GM21825 (cell line): ENCODE measurements at regions not wholly inside any gene's neighbourhood (a gene's known extent, or its start where the extent isn't known, plus 50 kb on each side); places are given as distances from the start of the nearest gene placed in this dataset.
"Not testable (repeated sequence)": the region's sequence is repeated elsewhere in the genome, so short reads cannot be mapped to it uniquely, and the experiment has no call there.

Experiments used
- ATAC-seq: cut with Tn5 transposase; IDR thresholded peaks from one replicate; pipeline ENCODE4 v1.9.1; 2021; ENCODE audit warnings: mild to moderate bottlenecking, moderate library complexity; ENCODE audit not compliant: unreplicated experiment

DNA sequence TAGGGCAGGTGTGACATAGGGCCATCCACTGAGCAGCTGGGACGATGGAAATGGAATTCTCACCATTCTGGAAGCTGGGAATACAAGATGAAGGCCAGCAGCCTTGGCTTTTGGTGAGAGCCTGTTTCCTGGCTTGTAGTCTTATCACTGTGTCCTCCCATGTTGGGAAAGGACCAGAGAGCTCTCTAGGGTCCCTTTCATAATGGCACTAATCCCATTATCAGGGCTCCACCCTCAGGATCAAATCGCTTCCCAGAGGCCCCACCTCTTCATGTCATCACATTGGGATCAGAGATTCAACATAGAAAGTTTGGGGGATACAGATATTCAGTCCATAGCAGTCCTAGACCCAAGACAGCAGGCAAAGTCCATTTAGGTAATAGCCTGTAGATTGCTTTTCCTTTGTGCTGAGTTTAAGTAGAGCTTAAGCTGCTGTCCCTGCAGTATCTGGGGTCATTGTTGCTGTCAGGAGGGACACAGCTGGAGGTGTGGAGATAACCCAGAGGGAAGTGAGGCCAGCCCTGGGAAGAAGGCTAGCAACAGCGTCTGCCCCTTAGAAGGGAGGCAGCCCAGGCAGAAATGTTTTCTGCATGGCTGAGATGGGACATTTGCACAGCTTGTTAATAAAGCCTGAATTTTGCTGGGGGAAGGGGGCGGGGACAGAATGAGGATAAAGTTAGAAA, 136.5 kb upstream of the GPR12 start:
- no peak for ATAC-seq

DNA sequence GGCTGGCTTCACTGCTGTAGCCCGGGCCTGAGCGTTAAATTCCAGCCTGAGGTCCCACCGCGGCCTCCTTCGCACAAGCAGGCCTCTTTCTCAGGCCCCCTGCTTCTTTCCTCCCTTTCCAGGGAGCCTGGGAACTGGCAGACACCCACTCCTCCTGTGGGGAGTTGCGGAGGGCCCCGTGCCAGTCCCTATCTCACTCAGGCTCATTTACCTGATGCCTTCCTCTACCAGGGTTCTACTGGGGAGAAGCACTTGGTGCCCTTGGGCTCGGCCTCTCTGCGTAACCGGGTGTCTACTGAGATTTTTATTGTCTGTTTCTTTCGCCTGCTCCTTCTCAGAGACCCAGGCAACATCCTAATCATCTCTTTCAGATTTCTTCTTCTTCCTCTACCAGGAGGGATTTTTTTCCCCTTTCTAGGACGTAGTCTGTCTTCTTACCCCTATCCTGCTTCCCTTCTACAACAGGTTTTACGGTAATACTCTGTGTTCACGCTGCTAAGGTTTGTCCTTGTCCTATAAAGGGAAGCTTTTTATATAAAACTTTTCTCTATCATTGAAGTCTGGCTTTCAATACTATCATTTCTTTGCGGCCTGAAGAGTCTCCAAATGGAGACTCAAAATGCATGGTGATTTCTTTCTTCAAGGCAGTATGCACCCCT, 135.4 kb upstream of the GPR12 start:
- ATAC-seq, result no peak

DNA sequence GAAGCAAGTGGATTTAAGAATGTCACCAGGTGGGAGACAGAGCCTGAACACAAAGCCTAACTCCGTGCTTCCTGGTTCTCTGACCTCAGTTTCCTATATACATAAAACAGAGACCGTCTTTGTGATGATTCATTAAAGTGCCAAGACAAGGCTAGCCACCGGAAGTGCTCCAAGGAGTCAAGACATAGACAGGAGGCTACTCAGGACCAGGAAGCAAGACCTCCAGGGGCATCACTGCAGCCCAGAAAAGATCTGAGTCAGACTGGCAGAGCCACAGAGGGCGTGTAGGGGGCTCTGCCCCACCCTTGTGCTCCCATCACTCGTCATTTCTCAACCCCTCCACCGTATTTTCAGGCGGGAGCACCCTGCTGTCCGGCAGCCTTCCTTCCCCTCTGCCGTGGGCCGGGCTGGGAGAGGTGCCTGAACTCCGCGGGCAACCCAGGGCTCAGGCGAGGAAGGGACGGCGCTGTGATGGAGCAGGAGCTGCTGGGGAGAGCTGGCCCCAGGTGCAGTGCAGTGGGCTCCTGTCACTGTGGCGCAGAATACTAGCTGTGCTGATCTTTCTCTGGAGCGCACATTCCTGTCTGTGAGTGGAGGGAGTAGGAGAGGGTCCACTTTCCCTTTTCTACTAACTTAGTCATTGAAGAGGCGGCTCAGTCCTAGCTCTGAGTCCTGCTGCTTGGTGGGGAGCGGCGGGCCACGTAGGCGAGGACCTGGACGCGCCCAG, 134.7 kb upstream of the GPR12 start:
- ATAC-seq, result no peak

DNA sequence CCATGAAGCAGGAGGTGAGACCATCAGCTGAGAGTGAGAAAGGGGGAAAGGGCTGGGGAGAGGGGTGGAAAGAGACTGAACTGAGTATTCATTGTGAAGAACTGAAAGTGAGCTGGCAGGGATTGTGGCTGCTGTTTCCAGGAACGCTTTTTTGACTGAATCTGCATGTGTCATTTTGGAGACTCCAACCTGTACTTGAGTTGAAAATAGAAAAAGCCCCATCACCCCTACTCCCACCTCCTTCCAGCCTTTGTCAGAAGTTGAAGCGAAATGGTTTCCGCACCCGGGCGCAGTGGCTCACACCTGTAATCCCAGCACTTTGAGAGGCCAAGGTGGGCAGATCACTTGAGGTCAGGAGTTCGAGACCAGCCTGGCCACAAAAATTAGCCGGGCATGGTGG, 128.0 kb upstream of the GPR12 start:
- ATAC-seq, result no peak

DNA sequence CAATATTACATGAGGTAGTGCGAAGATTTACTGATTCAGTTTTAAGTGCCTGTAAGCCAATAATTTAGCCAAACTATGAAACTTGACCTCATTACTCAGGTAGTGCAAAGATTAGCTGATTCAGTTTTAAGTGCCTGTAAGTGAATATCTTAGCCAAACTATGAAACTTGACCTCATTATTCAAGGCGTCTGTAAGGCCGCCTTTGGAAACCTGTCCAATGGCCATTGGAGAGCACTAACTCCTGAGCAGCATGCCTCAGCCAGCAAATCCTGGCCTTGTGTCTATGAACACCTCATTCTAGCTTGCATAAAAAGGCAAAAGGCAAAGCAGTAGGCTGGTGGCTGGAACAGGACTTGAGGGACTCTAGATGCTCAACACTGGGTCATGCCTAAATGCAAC, 127.0 kb upstream of the GPR12 start:
- no peak for ATAC-seq

DNA sequence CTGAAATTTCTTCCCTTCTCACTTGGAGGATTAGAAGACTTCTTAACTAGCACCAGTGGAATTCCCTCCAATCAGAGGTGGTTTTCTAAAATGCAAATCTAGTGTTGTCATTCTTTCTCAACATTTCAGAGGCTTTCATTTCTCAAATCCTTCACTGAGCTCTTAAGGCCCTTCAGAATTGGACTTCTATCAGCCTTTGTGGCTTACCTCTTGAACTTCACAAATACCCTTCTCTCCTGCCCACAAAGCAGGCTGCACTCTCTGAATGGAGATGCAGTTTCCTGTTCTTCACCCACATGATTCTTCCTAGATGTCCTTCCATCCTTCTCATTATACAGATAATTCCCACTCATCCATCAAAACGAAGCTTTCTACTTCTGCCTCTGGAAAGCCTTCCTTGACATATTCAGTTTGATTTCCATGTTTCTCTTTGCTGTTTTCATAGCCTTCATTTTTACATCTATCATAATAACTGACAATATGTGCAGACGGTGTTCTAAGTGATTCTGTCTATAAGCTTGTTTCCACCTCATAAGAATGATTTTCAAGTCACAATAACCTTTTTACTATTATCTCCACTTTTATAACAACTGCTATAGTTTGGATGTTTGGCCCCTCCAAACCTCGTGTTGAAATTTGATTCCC, 123.1 kb upstream of the GPR12 start:
- ATAC-seq, result no peak

DNA sequence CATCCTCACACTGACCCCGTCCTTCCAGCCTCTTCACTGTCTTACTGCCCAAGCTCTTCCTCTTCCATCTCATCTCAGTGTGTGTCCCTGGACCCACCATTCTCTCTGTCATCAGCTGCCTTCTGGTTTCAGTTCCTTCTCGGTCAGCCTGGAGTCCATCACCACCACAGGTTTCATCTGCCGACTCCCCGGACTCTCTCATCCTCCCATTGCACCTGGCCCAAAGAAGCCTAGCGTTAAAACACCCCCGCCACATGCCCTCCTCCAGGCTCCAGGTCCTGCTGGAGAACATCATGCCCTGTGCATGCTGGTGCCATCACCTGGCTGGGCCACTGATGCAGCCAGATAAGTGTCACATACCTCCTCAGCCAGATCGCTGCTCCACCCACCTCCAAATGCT, 122.1 kb upstream of the GPR12 start:
- ATAC-seq, result no peak

DNA sequence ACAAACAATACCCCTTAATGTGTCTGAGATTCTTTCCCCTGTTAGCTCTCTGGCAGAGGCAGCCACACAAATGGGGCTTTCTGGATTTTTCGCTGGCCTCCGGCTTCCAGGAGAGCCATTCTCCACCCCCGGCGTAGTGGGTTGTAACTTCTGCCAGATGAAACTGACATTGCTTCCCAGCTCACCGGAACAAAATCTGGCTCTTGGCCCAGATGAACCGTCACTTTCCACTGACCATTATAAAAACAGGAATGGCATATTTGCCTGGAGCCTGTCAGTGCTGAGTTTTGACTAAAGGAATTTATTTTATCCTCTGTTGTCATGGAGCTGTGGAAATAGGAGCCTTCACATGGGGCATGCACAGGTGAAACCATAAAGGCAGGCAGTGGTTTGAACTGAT, 120.6 kb upstream of the GPR12 start:
- no peak for ATAC-seq

DNA sequence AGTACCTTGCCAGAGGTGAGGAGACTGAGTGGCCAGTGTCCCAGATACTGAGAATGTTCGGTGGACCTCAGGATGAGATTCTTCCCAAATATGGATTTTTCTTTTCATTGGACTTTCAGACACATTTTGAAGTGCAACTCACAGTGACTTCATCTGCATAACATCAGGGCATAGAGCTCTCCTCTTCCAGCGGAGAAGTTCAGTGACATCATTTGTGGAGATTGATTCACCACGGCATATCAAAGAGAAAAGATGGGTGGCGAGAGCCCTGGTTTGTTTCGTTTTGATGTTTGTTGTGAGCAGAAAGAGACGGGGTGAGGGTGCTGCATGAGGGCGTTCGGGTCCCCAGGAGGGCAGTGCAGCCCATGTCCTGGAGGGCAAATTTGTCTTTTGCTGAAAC, 120.1 kb upstream of the GPR12 start:
- no peak for ATAC-seq

DNA sequence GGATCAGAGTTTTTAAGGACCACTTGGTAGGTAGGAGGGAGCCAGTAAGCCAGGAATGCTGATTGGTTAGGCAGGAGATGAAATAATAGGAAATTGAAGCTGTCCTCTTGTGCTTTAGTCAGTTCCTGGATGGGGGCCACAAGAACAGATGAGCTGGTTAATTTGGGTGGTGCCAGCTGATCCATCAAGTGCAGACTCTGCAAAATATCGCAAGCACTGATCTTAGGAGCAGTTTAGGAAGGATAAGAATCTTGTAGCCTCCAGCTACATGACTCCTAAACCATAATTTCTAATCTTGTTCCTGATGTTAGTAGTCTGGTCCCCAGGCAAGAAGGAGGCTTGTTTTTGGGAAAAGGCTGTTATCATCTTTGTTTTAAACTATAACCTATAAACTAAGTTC, 117.9 kb upstream of the GPR12 start:
- ATAC-seq, result no peak

DNA sequence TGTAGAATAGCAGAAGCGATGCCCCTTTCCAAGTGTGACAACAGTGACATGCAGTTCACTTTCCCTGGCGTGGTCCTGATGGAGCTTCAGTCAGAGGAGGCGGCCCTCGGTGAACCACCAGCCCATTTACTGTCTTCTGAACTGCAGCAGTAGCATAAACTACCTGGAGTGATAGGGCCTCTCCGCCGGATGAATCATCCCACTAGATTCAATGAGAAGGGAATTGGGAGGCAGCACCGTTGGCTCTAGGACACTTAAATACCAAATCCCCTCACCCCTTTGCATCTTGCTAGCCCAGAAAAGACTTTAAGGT, 112.8 kb upstream of the GPR12 start:
- no peak for ATAC-seq

DNA sequence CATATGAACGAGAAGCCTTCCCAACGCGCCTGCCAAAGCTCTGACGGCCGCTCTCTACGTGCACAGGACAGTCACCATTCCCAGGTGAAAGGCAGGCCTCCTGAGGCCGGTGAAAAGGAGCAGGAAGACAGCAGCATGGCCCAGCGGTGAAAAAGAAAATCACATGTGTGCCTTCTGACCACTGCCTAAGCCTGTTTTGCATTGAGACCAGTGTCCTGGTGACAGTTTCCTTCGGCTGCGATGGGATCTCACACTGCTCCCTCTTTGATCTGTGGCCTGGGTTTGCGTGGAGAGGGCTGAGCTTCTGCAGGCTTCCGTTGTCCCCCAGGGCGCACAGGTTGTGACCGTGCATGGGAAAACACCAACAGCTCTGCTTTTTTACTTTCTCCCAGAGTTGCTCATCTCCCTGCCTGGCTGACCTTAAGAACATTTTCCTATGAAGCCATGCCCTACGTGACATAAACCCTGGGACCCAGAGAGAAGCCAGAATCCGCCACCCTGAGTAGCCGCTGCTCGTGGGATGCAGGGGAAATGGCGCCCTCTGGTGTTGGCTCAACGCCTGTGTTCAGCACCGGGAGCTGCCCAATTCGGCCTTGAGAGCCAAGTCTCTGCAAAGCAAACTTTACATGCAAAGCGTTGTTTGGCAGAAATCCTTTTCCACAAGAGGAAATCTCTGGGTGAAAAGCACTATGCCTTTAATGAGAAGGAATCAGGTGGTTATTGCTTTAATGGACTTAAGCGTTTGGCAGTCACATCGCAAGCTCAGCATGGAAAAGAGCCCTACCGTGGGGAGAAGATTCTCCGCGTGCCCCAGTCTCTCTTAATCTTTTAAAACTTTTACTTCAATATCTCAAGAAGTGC, 112.2 kb upstream of the GPR12 start:
- no peak for ATAC-seq

DNA sequence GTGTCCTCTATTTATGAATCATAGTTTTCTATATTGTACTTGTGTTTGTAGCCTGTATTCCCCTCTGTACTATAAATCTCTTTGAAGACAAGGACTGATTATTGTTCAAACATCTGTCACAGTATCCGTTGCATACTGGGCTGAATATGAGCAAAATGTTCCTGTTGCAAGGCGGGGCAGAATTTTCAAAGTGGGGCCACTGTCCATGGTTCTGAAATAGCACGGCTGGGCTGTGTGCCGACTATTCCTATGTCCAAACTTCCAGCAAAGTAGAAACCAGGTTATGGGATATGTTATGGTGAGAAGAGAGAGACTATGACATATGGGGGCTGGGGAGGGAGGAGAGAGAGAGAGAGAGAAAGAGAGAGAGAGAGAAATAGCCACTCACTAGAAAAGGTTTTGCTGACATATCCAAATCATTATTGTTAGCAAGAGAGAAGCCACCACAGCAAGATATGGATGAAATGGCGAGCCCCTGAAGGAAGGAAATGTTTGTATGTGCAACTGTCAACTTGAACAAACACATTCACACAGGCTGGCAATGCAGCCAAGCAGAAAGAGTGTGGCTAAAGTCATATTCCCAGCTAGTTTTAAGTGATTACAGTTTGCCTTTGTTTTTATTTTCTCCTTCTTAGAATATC, 107.0 kb upstream of the GPR12 start:
- no peak for ATAC-seq

DNA sequence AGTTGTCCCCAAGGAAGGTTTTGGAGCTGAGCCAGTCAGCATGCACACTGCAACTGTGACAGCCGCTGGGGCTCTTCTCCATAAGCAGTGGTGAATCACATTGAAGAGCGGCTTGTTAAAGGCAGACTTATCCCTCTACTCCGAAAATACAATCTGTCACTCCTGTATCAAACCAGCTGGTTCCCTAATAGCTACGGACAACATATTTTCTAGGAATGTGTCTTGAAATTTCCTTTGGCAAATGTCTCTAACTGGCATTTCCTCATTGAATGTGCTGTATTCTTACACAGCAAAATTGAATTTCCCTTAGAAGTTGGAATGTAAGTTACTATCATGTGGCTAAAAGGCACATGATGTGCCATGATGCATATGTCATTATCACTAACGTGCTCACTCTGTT, 104.0 kb upstream of the GPR12 start:
- no peak for ATAC-seq

DNA sequence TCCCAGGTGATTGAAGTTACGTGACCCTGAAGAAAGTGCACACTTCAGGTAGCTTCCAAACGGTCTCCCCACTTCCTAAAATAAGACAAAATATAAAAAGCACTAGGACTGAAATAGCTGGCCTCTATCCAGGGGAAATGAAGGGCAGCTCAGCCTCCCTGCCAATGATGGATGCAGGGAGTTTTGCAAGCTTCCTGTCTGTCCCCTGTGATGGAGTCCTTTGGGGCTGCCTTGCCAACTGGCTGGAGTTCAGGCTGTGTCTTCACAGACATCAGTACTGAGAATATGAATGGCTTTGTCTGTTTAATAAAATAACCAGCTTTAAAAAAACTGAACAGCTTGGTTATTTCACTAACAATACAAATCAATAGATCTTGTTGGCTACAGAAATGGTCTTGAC, 101.4 kb upstream of the GPR12 start:
- ATAC-seq, result no peak

DNA sequence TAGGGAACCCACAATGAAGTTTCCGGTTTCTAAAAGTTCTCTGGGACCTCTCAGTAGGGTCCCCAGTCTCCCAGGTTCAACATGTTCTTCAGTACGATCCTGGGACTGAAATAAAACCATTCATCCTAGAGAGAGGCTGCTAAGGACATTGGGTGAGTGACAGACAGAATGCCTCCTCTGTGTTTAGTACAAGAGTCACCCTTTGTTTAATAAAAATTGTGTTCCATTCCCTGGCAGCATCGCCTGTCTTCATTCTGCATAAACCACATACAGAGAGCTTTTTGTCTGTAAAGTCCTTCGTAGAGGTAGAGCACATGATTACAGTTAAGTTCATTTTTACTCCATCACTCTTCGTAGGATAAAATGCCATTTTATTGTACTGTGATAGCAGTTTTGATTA, 95.3 kb upstream of the GPR12 start:
- no peak for ATAC-seq

DNA sequence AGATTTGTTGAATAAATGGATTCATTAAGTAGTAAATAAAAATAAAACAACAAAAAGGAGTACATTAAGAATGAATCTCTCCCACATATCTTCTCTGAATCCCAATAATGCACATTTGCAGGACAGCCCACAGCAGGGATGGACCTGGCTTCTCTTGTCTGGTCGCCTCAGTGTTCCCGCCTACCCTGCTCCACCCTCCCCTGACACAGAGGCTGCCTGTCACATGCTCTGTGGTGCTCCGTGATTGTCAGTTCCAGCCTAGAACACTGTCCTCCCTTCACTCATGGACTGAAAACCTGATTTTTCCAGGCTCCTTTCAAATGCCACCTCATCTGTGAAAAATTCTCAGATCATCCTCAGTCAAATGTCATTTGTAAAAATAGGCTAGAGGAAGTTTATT, 94.5 kb upstream of the GPR12 start:
- ATAC-seq, result no peak

DNA sequence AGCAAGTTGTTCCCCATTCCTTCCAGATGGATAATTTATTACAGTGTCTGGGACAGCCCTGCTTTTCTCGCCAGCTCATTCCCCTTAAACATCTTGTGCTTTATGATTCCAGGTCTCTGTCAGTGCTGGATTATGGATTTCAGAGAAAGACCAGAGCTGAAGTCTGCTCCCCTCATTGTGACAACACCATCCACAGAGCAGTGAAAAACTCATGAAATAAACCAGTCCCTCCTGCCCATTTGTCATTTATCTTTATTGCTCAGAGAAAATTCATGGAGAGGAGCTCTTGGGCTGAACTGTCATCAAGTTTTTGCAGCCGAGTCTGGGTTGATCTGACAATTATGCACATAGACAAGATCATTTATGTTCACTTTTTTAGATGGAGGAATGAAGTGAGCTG, 92.7 kb upstream of the GPR12 start:
- ATAC-seq, result no peak

DNA sequence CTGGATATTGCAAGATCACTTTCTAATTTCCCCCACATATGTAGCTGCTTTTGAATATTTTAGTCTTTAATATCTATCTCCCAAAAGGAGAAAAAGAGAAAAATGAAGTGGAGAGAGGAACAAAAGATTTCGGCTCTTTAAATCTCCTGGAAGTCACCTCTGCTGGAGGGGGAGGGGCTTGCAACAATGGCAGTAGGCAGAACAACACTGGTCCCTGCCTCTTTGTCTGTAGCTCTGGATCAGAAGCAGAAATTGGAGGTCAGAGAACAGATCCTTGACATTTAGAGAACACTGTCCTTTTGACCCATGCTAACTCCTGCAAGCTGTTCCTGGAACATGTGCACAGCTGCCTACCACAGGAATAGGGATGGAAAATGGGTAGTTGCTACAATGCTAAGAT, 86.7 kb upstream of the GPR12 start:
- ATAC-seq, result no peak

DNA sequence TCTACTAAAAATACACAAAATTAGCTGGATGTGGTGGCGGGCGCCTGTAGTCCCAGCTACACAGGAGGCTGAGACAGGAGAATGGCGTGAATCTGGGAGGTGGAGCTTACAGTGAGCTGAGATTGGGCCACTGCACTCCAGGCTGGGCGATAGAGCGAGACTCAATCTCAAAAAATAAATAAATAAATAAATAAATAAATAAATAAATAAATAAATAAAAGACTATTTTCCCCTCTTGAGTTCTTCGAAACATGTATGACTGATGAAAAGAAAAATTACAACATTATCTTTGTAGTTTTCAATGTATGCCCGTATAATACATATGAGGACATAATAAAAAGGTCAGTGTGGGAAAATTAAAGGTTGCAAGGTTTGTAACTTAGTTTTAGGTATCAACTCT, 84.5 kb upstream of the GPR12 start:
- not testable (repeated sequence) for ATAC-seq

DNA sequence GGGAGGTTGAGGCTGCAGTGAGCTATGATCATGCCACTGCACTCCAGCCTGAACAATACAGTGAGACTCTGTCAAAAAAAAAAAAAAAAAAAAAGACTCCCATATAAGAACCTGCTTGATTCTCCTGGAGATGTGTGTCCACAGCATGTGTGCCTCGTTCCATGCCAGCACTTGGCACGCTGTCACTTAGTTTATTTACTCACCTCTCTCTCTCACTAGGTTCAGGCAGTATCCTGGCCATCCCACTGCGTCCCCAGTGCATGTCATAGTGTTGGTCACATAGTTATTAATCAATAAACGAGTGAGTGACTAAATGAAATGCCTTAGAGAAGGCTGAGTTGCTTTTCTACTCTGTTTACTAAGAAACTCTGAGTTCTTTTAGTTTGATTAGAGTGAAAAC, 79.1 kb upstream of the GPR12 start:
- ATAC-seq, result no peak
